Mucosa of gallbladder (tissue), 1 donor: ENCODE measurements at regions not wholly inside any gene's neighbourhood (a gene's known extent, or its start where the extent isn't known, plus 50 kb on each side); places are given as distances from the start of the nearest gene placed in this dataset.

ENCODE experiments used
- DNase-seq: peaks from one replicate; pipeline ENCODE4 v3.0.0-alpha.2; 2020; ENCODE audit warnings: low spot score
- donor health status: DM: no; HTN: no; CAD: no.

DNA sequence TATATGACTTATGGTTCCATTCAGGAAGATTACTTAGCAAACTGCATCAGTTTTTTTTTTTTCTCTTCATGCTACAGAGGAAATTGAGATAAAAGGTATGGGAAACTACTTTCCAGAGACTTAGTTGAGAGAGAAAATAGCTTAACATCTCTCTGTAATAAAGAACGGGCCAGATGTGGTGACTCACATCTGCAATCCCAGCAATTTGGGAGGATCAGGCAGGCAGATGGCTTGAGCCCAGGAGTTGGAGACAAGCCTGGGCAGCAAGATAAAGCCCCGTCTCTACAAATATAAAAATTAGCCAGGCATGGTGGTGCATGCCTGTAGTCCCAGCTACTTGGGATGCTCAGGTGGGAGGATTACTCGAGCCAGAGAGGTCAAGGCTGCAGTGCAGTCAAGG lies 271.2 kb upstream of the TENM3 start:
- DNase-seq, result no peak

- no peak for DNase-seq
These were observed 266.4 kb upstream of the TENM3 start for GRCh38 chr4:181976764-181977163.

GRCh38 chr4:181982437-181982836 lies 260.8 kb upstream of the TENM3 start:
- no peak for DNase-seq

GRCh38 chr4:181982856-181983255 lies 260.3 kb upstream of the TENM3 start:
- no peak for DNase-seq

GRCh38 chr4:181987392-181987791 lies 255.8 kb upstream of the TENM3 start:
- no peak for DNase-seq

DNA sequence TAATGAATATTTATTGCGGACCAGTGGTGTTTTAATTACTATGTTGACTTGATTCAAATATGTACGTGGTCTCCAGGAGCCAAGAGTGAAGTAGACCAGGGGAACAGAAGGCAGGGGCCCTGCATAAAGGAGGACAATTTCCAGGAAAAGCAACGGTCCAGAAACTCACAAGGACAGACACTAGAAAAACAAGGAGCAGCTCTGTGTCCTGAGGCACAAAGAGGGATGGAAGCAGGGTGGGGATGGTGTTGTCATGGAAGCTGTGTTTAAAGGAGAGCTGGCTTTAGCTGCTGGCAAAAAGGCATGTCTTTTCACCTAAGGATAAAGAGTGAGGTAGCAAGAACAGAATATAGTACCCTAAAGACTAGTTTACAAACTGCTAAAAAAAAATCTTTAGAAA lies 254.1 kb upstream of the TENM3 start:
- no peak for DNase-seq

DNA sequence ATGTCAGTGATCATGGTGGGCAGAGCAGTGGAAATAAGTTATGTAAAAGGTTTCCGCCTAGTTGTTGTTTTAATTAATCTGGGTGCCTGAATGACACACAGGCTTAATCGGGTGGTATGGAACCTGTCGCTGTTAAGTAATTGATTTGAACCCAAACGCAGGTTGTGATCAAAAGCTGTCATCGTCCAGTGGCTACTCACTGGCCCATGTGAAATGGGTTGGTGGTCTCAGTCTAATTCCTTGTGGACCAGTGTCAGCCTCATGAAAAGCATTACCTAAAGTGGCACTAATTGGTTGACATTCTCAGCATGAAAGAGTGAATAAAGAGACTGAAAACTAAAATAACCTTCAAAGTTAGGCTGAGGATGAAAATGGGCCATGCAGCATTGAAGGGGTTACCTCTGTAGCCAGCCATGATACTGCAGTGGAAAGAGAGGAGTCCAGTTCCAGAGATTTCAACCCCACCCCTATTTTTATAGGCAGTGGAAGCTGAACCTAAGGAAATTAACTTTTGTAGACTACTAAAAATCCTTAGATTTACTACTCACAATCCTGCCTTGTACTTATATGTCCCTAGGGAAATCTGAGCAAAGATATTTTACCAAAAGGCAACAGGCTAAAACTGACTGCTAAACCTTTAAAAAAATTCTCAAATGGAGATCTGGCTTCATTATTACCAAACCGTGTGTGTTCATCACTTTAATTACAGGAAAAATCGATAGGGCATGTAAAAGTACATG lies 251.7 kb upstream of the TENM3 start:
- DNase-seq, result no peak

DNA sequence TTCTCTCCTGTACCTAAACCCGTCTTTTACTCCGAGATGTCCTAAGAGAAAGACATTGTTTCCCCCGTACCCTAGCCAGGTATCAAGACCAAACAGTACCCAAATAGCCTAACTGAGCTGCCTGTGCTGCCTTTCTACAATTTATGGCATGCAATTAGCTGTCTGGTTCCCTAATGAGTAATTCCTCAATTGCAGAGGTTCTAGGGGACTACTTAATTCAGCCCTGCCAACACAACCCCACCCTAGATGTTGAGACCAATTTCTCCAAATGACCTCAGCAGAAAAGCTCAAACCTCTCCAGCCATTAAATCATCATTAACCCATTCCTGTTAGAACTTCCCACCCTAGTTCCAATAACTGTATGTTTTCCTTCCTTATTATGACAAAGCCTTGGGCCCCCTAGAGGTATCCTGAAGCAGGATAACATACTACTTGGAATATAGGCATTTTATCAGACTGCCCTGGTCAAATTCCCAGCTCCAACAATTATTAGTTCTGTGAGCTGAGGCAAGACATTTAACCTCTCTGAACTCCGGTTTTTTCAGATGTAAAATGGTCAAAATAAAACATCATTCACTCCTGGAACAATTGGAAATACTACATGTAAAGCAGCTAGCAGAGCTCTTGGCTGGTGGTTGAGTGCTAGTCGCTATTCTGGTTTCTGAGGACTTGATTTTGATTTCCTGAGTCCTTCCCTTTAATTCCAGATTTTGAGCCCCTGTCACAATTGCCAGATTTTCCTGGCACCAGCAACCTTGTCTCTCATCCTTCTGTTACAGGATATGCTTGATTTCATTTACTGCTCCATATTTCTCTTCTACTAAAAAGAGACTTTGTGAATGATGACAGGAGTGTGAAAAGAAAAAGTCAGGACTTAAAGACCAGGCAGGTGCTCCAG lies 244.6 kb upstream of the TENM3 start:
- DNase-seq, result no peak

- no peak for DNase-seq
These were observed 243.1 kb upstream of the TENM3 start for GRCh38 chr4:182000077-182000476.

DNA sequence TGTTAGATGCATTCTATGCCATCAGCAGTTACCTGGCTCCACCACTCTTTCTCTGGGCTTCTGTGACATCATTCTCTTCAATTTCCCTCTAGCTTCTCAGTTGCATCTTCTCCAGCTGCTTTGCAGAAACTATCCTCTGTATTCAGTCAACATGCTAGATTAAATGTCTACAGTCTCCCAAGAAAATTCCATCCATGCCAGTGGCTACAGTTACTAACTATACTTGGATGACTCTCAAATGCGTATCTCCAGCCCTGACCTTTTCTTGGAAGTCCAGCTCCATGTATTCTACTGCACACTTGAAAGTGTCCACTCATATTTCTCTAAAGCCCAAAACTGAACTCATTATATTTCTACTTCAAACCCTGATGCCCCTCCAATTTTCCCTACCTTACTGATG lies 232.3 kb upstream of the TENM3 start:
- no peak for DNase-seq

GRCh38 chr4:182014164-182014563 lies 229.0 kb upstream of the TENM3 start:
- no peak for DNase-seq

- no peak for DNase-seq
These were observed 228.2 kb upstream of the TENM3 start for GRCh38 chr4:182015014-182015413.

DNA sequence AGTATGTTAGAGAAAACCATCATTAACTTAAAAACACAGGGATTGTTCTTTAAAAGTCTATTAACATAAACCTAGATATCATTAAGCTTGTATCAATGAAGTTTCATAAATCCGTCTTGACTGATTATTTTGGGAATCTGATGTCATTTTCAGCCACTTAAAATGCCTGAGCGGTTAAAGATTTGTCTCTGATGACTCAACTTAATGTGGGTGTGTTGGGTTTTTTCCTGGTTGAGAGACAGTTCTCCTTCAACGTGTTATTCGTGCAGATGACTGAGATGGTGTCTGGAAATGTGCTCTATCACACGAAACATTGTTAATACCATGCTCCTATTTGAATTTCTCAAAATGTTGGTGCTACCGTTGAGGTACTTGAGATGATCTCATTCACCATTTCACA lies 227.3 kb upstream of the TENM3 start:
- no peak for DNase-seq

GRCh38 chr4:182017038-182017437 lies 226.2 kb upstream of the TENM3 start:
- DNase-seq, result no peak

DNA sequence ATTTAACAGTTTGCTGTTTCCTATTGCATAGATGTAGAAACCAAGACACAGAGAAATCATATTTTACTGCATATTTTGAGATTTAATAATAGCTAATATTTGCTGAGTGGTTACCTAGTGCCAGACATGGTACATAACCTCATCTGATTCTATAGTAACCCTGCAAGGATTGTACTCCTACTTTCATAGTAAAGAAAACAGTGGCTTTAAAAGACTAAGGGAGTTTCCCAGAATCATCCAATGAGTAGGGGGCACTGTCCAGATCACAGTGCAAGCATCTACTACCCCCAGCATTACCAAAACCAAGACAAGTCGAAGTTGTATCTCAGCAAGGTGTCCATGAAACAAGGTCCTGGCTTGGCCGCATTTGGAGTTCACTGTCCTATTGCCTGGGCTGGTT lies 224.5 kb upstream of the TENM3 start:
- DNase-seq, result no peak

DNA sequence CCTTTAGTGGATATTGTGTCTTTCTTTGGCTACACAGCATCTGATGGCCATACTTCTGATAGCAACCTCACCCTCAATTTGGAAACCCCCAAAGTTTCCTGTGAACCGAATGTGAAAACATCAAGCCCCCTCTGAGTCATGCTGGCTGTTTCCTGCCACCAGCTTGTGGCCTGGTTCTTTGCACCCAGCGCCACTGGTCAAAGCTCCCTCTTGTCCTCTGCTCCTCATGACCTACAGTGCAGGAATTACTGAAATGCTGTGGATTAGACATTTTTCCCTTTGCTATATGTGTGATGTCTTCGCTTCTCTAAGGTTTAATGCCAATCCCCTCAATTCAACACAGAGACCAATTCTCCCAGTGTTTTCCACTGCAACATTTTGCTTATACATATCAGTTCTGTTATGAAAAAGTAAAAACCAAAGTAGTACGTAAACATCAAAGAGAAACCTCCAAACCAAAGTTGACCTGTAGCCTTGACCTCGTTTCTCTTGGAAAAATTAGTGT lies 224.0 kb upstream of the TENM3 start:
- no peak for DNase-seq

DNA sequence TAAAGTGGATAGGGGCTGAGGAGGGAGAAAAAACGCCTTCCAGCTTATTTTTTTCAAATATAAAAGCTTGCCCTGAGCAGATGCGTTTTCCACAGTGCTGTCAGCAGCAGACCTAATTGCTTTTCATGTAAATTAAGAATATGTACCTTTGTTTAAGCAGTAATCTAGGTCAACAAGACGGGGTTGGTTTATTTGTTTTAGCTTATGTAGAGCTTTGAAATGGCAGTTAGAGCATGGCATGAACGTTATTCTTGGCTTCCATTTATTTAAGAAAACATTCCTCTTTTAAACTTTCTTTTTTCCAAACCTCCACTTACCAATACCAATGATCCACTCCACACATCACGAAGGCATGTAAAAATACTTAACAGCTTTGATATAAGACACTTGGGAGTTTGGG lies 220.3 kb upstream of the TENM3 start:
- DNase-seq, result no peak

DNA sequence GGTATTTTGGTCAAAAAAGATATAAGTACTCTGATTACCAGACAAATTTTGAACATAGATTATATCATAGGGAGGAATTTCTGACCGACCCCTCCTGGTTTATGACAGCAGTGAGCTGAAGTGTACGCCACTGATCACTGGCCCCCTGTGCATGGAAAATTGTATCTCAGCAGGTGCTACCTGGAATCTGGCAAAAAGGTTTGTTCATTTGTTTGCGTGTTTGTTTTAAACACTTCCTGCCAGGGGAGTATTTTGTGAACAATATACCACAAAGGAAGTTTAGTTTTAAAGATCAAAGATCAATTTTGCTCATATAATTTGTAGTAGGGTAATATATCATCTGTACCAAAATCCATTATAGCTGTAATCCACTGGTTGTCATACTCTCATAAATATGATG lies 219.7 kb upstream of the TENM3 start:
- DNase-seq, result no peak

DNA sequence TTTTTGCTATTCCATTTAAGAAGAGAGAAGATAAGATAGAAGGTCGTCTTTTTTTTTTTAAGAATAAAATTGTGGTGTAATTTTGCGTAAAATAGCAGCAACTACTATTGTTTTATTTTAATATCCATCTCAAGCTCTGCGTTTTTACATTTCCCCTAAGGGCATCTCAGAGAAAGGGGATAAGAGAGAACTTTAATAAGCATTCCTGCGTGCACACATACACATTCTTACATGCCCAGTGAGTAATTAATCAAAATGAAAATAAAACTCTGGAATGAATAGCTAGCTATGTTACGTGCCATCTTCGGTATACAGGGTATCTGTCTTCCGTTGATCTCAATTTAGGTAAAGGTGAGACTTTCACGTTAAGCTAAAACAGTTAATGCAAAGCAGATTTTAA lies 200.3 kb upstream of the TENM3 start:
- no peak for DNase-seq

DNA sequence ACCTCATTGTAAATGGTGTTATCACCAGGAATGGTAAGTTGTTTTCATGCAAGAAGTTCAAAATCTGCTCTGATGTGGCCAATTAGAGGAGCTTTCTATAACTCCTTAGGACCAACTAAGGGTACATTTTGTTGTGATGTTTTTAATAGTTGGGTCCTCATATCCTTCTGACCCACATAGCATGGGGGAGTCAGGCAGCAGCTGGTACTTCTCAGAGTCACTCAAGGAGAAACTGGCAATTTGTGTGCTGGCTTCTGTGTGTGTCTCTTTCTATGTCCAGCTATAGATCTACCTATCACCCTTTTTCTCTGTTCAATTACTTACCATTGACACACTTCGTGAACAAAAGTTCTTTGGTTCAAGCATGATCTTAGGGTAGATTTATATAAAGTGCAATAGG lies 194.3 kb upstream of the TENM3 start:
- no peak for DNase-seq

DNA sequence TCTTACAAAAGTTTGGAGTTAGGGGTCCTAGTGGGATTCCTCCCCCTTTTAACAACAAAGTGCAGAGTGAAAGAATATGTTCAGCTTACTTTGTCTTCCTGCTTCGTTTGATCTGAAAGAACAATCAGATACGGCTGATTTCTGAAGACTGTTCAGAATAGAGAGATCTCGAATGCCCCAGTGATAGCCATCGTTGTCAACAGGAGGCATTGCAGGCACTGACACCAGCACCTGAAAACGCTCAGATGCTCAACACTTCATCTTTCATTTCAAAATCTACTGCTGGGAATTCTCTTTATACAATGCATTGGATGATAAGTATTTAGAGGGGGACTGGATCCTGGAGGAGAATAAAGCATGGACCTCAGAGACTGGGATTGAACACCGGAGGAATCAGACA lies 186.3 kb upstream of the TENM3 start:
- DNase-seq, result no peak

GRCh38 chr4:182062458-182062857 lies 180.7 kb upstream of the TENM3 start:
- no peak for DNase-seq

- DNase-seq, result no peak
These were observed 180.3 kb upstream of the TENM3 start for GRCh38 chr4:182062936-182063335.
